GM12891 (cell line): ENCODE measurements at regions not wholly inside any gene's neighbourhood (a gene's known extent, or its start where the extent isn't known, plus 50 kb on each side); places are given as distances from the start of the nearest gene placed in this dataset.

Experiments used
- POLR2A ChIP-seq: IDR thresholded peaks from 2 replicates; pipeline ENCODE4 v1.6.1; 2011; ENCODE audit warnings: low read depth, low read length, control low read depth
- POLR2AphosphoS5 ChIP-seq: IDR thresholded peaks from 2 replicates; pipeline ENCODE4 v1.6.1; 2011; ENCODE audit warnings: low read depth, low read length, control low read depth
- SPI1 ChIP-seq: IDR thresholded peaks from 2 replicates; pipeline ENCODE4 v1.6.1; 2011; ENCODE audit warnings: low read depth, low read length, control low read depth
- TAF1 ChIP-seq: IDR thresholded peaks from 2 replicates; pipeline ENCODE4 v1.6.1; 2011; ENCODE audit warnings: low read depth, low read length, control low read depth

DNA sequence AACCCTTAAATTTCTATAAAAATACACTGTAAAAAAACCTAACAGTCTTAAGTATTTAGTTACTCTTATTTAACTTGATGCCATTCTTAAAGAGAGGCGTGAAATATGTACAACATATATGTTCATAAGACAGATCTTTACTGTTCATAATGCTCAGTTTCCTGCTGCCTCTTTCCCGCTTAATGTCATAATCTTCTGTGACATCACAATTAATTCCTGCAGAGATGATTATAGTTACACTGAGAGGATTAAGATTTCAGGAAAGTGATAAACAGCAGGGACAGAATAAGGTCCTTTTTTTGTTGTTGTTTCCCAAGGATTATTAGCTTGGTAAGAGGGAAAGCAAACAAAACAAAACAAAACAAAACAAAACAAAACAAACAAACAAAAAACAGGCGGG is 801.4 kb downstream of the FLRT2 start:
- TF ChIP-seq POLR2AphosphoS5, result no peak
- TF ChIP-seq POLR2A, result no peak
- TF ChIP-seq TAF1, result no peak
- no peak for TF ChIP-seq SPI1
